ENCODE measurements at regions not wholly inside any gene's neighbourhood (a gene's known extent, or its start where the extent isn't known, plus 50 kb on each side); places are given as distances from the start of the nearest gene placed in this dataset.

GRCh38 chr14:51353901-51354300, 113.9 kb downstream of the TMX1 start:
- Histone ChIP-seq H3K9ac (no peak overlapping the region), H3K4me3 (ENCODE audit: low read depth in 2 of 2, low read length in 1 of 2) (no peak overlapping the region), H3K9me2 (no peaks in the 10 kb centered on the region), H3K27ac (ENCODE audit: low read depth in 2 of 2, low read length in 1 of 2) (no peak overlapping the region), H3K9me3 (no peaks in the 10 kb centered on the region), H4K20me1 (ENCODE audit: insufficient read depth) (no peaks in the 10 kb centered on the region), H2AFZ (ENCODE audit: low read depth) (no peak overlapping the region), H3K27me3 (ENCODE audit: insufficient read depth) (no peaks in the 10 kb centered on the region), H3F3A (replicated peaks; ENCODE audit: insufficient read depth) (no peaks in the 10 kb centered on the region), H3K36me3 (replicated peaks in 1 of 2; ENCODE audit: control insufficient read depth in 1 of 2, insufficient read depth in 2 of 2, low read length in 1 of 2) (no peaks in the 10 kb centered on the region), H3K4me2 (no peak overlapping the region), H3K79me2 (ENCODE audit: insufficient read depth) (no peaks in the 10 kb centered on the region), H3K4me1 (ENCODE audit: control insufficient read depth in 1 of 2, insufficient read depth in 2 of 2, low read depth in 1 of 2, low read length in 1 of 2) (peaks cover 2 to 29% of the 10 kb centered on the region in 2 experiments; a peak in 2 of 4 replicates)
- DNase-seq: no peak
- no peak for TF ChIP-seq USF1 (IDR thresholded peaks at IDR 0.05; ENCODE audit: borderline replicate concordance, low read depth)
- no peak for TF ChIP-seq GATA2 (CRISPR knock-in tag; IDR thresholded peaks at IDR 0.05)
- TF ChIP-seq TCF12 (IDR thresholded peaks at IDR 0.05): no peak
- TF ChIP-seq FOXJ3 (CRISPR knock-in tag; IDR thresholded peaks at IDR 0.05): no peak
- TF ChIP-seq NRF1 (IDR thresholded peaks at IDR 0.05; ENCODE audit: low read depth, low read length): no peak
- no peak for TF ChIP-seq RAD21 (IDR thresholded peaks at IDR 0.05; ENCODE audit: low read length)
- TF ChIP-seq RFX5 (IDR thresholded peaks at IDR 0.05; ENCODE audit: low read length): no peak
- POLR2A ChIA-PET: no interaction called here
- CTCF ChIA-PET: interaction anchor here (0.6 kb wide), 1 partner anchor 1722 kb away, joined by 3 read pairs; no protein-coding TSS in a partner anchor
- 100% methylated on average over 1 of the region's 1 CpG for WGBS (ENCODE audit: low lambda C conversion rate)

- DNase-seq: no peak
- H3K9ac ChIP-seq: peak overlapping the region; percentile 14; the same call in 1 of the 2 replicates
- H3K4me3 ChIP-seq (ENCODE audit: low read depth in 2 of 2, low read length in 1 of 2): 0 out of 4 replicates have a peak overlapping the region, but pooled peaks of 1 of the 2 experiments have one; percentile 19
- H3K9me2 ChIP-seq: no peaks in the 10 kb centered on the region
- H3K79me2 ChIP-seq (ENCODE audit: insufficient read depth): no peaks in the 10 kb centered on the region
- peak overlapping the region in 1 of 2 experiments; percentile 59; a peak in 1 of 4 replicates for H3K27ac ChIP-seq (ENCODE audit: low read depth in 2 of 2, low read length in 1 of 2)
- ChIA-PET POLR2A (no interaction called here), CTCF (interaction anchor here (0.6 to 0.9 kb wide), 2 partner anchors 40 to 71 kb away, joined by 3 read pairs; no protein-coding TSS in a partner anchor)
- H3K27me3 ChIP-seq (ENCODE audit: insufficient read depth): no peaks in the 10 kb centered on the region
- peaks cover 2 to 29% of the 10 kb centered on the region in 2 experiments; a peak in 2 of 4 replicates for H3K4me1 ChIP-seq (ENCODE audit: control insufficient read depth in 1 of 2, insufficient read depth in 2 of 2, low read depth in 1 of 2, low read length in 1 of 2)
- H2AFZ ChIP-seq (ENCODE audit: low read depth): peak overlapping the region; percentile 84
- H3K36me3 ChIP-seq (replicated peaks in 1 of 2; ENCODE audit: control insufficient read depth in 1 of 2, insufficient read depth in 2 of 2, low read length in 1 of 2): no peaks in the 10 kb centered on the region
- no peaks in the 10 kb centered on the region for H4K20me1 ChIP-seq (ENCODE audit: insufficient read depth)
- 95% methylated on average over 1 of the region's 1 CpG for WGBS (ENCODE audit: low lambda C conversion rate)
- no peaks in the 10 kb centered on the region for H3K9me3 ChIP-seq
- peak overlapping the region; percentile 66 for H3K4me2 ChIP-seq
- no peaks in the 10 kb centered on the region for H3F3A ChIP-seq (replicated peaks; ENCODE audit: insufficient read depth)
- TF ChIP-seq NFIC (IDR thresholded peaks at IDR 0.05; ENCODE audit: borderline replicate concordance): no peak
- TF ChIP-seq SIN3A (IDR thresholded peaks at IDR 0.05; ENCODE audit: borderline replicate concordance, low read depth, low read length): no peak
- no peak for TF ChIP-seq USF1 (IDR thresholded peaks at IDR 0.05; ENCODE audit: borderline replicate concordance, low read depth)
- no peak for TF ChIP-seq REST (IDR thresholded peaks at IDR 0.05; ENCODE audit: low read depth, low read length)
- no peak for TF ChIP-seq RAD21 (IDR thresholded peaks at IDR 0.05; ENCODE audit: low read length)
- TF ChIP-seq MAX (IDR thresholded peaks at IDR 0.05; ENCODE audit: low read depth): no peak
- no peak for TF ChIP-seq RFX5 (IDR thresholded peaks at IDR 0.05; ENCODE audit: low read length)
- no peak for TF ChIP-seq RXRA (IDR thresholded peaks at IDR 0.05; ENCODE audit: borderline replicate concordance, low read depth)
- no peak for TF ChIP-seq ELF1 (IDR thresholded peaks at IDR 0.05)
Observed at GRCh38 chr14:51354846-51355245, 114.8 kb downstream of the TMX1 start.

Measured in SK-N-SH (cell line).